HepG2 (cell line): ENCODE measurements at regions not wholly inside any gene's neighbourhood (a gene's known extent, or its start where the extent isn't known, plus 50 kb on each side); places are given as distances from the start of the nearest gene placed in this dataset.

Experiments
- ATAC-seq: fragments of 200-7000 bp; cut with Tn5 transposase; 3 replicates; pipeline ENCODE4 v1.9.1; 2020; ENCODE audit warnings: mild to moderate bottlenecking, moderate library complexity
- BruUV-seq: library from RNA; stranded (reverse); fragments of 400-500 nt; replicated peaks from 2 replicates; lab custom pipeline; 2021; lab: Mats Ljungman, UMichigan
- CTCF ChIA-PET: fragments of 300-600 bp; formaldehyde crosslinking; extraction: SDS; loops from one replicate; lab custom pipeline; 2021; ENCODE audit warnings: low total read pairs, inconsistent platforms, low intra/inter-chr PET ratio; lab: Yijun Ruan, JAX
- POLR2A ChIA-PET: fragments of 350-600 bp; sonication (Branson Sonifier 250); formaldehyde crosslinking; loops from one replicate; lab custom pipeline; 2020; ENCODE audit warnings: antibody characterized with exemption, inconsistent platforms; lab: Yijun Ruan, JAX
- DNase-seq: peaks from one replicate; pipeline ENCODE4 v3.0.0-alpha.2; 2015; ENCODE audit warnings: low spot score
- FAIRE-seq: peaks from 3 replicates; lab custom pipeline; 2011; peaks lifted over from hg19 to GRCh38; lab: Jason Lieb, UNC
- H2AFZ ChIP-seq: one replicate; pipeline ENCODE4 v1.6.1; 2011; ENCODE audit warnings: low read length, inconsistent platforms
- H3K27ac ChIP-seq: fragments of 300-600 bp; 3 replicates; pipeline ENCODE4 v1.8.0; 2011; ENCODE audit warnings: mixed run types, mild to moderate bottlenecking, mixed read lengths, low read length, inconsistent platforms; ENCODE audit not compliant: insufficient read depth; ENCODE audit errors: extremely low read length
- H3K27me3 ChIP-seq, 2 experiments: fragments of 200-600 bp in 1 of 2; 2 replicates in 1 of 2; 3 replicates in 1 of 2; pipeline versions ENCODE4 v1.6.0 to v1.8.0; 2011; ENCODE audit warnings: low read length in 2 of 2, mild to moderate bottlenecking in 2 of 2, moderate library complexity in 2 of 2, inconsistent platforms in 1 of 2; ENCODE audit not compliant: insufficient read depth in 2 of 2, control insufficient read depth in 1 of 2
- H3K36me3 ChIP-seq, 2 experiments: fragments of 200-600 bp in 1 of 2; replicated peaks in 1 of 2; 2 replicates in 1 of 2; 3 replicates in 1 of 2; pipeline versions ENCODE4 v1.5.1 to v1.8.0; 2011; ENCODE audit warnings: low read length in 2 of 2, inconsistent platforms in 1 of 2; ENCODE audit not compliant: insufficient read depth in 2 of 2, control insufficient read depth in 1 of 2
- H3K4me1 ChIP-seq: 2 replicates; pipeline ENCODE4 v1.5.1; 2012; ENCODE audit warnings: low read length, inconsistent platforms; ENCODE audit not compliant: insufficient read depth
- H3K4me2 ChIP-seq: 2 replicates; pipeline ENCODE4 v1.6.0; 2011; ENCODE audit warnings: low read depth, low read length, inconsistent platforms
- H3K4me3 ChIP-seq, 3 experiments: fragments of 200-600 bp in 1 of 3; sonication (generic), shearing (Covaris generic) in 1 of 3; replicated peaks in 1 of 3; 2 replicates each; pipeline ENCODE4 v1.5.1; 2011 to 2016; ENCODE audit warnings: low read length in 3 of 3, inconsistent platforms in 2 of 3, low read depth in 2 of 3, mild to moderate bottlenecking in 2 of 3, control low read depth in 1 of 3, mixed read lengths in 1 of 3; ENCODE audit not compliant: insufficient read depth in 1 of 3
- H3K79me2 ChIP-seq: one replicate; pipeline ENCODE4 v1.6.1; 2011; ENCODE audit warnings: low read length, inconsistent platforms; ENCODE audit not compliant: insufficient read depth
- H3K9ac ChIP-seq: 2 replicates; pipeline ENCODE4 v1.6.0; 2011; ENCODE audit warnings: mild to moderate bottlenecking, low read depth, low read length, inconsistent platforms; ENCODE audit not compliant: insufficient read depth
- H3K9me3 ChIP-seq: 2 replicates; pipeline ENCODE4 v1.5.1; 2012; ENCODE audit warnings: mild to moderate bottlenecking, low read length
- H4K20me1 ChIP-seq: 2 replicates; pipeline ENCODE4 v1.6.0; 2011; ENCODE audit warnings: inconsistent platforms, mild to moderate bottlenecking, low read length, moderate library complexity; ENCODE audit not compliant: insufficient read depth
- AHR ChIP-seq: IDR thresholded peaks from 2 replicates; pipeline ENCODE4 v1.6.1; 2018; ENCODE audit warnings: missing genetic modification reagents, missing compliant biosample characterization
- BCL6 ChIP-seq: IDR thresholded peaks from 2 replicates; pipeline ENCODE4 v1.6.1; 2016; ENCODE audit warnings: missing genetic modification reagents, missing compliant biosample characterization
- CREB3 ChIP-seq: sonication (generic); formaldehyde crosslinking; IDR thresholded peaks from 2 replicates; pipeline ENCODE4 v1.5.0; 2020; ENCODE audit warnings: missing genetic modification reagents
- CSRNP1 ChIP-seq: sonication (generic); formaldehyde crosslinking; IDR thresholded peaks from 2 replicates; pipeline ENCODE4 v1.8.1; 2023; ENCODE audit warnings: mild to moderate bottlenecking, missing genetic modification reagents
- HNRNPK ChIP-seq: fragments of 200-400 bp; formaldehyde crosslinking; IDR thresholded peaks from 2 replicates; pipeline ENCODE4 v1.6.1; 2018; ENCODE audit warnings: low read length, low read depth, moderate library complexity, mild to moderate bottlenecking; ENCODE audit not compliant: poor library complexity, severe bottlenecking
- MAZ ChIP-seq, 2 experiments: sonication (generic) in 1 of 2; formaldehyde crosslinking in 1 of 2; IDR thresholded peaks; 2 replicates each; pipeline versions ENCODE4 v1.5.0 to v1.6.1; 2012 to 2020; ENCODE audit warnings: low read depth in 2 of 2, mild to moderate bottlenecking in 2 of 2, borderline replicate concordance in 1 of 2, improper control_type of control experiment in 1 of 2, low read length in 1 of 2, missing genetic modification reagents in 1 of 2, moderate library complexity in 1 of 2
- MTA1 ChIP-seq: sonication (generic); formaldehyde crosslinking; IDR thresholded peaks from 2 replicates; pipeline ENCODE4 v1.4.0; 2020; ENCODE audit warnings: missing genetic modification reagents, mild to moderate bottlenecking, borderline replicate concordance
- NPAS2 ChIP-seq: sonication (generic); formaldehyde crosslinking; IDR thresholded peaks from 2 replicates; pipeline ENCODE4 v1.8.0; 2022; ENCODE audit warnings: mild to moderate bottlenecking, missing genetic modification reagents, borderline replicate concordance
- NR2F6 ChIP-seq, 2 experiments: IDR thresholded peaks; 2 replicates each; pipeline ENCODE4 v1.6.1; 2016; ENCODE audit warnings: antibody characterized with exemption in 1 of 2, mild to moderate bottlenecking in 1 of 2
- REL ChIP-seq: sonication (generic); formaldehyde crosslinking; conservative IDR thresholded peaks from 2 replicates; pipeline ENCODE4 v1.8.0; 2022; ENCODE audit warnings: mild to moderate bottlenecking, missing genetic modification reagents, moderate library complexity
- SUZ12 ChIP-seq: fragments of 150-350 bp; IDR thresholded peaks from 2 replicates; pipeline ENCODE4 v1.6.1; 2014; ENCODE audit warnings: low read depth, low read length
- TARDBP ChIP-seq: sonication (generic); formaldehyde crosslinking; IDR thresholded peaks from 2 replicates; pipeline ENCODE4 v1.8.0; 2022; ENCODE audit warnings: mild to moderate bottlenecking, missing genetic modification reagents
- ZNF18 ChIP-seq: sonication (generic); formaldehyde crosslinking; IDR thresholded peaks from 2 replicates; pipeline ENCODE4 v1.8.0; 2022; ENCODE audit warnings: mild to moderate bottlenecking, missing genetic modification reagents; ENCODE audit not compliant: insufficient replicate concordance
- ZNF75D ChIP-seq: sonication (generic); formaldehyde crosslinking; IDR thresholded peaks from 2 replicates; pipeline ENCODE4 v1.8.1; 2023; ENCODE audit warnings: missing genetic modification reagents, mild to moderate bottlenecking, borderline replicate concordance
- WGBS: methylation state at CpG from one replicate; pipeline ENCODE4 v1.1.6; 2017; ENCODE audit warnings: low lambda C conversion rate; 5-methylcytosine and 5-hydroxymethylcytosine counted together
- in situ Hi-C: cut with HindIII; loops from 2 replicates; pipeline ENCODE4 v1.10.0; 2017; ENCODE audit warnings: low pct_unique_long_range_greater_than_20kb; ENCODE audit not compliant: extremely low pct_ligation_motif_present
- intact Hi-C: fragments of 100-400 bp; cut with micrococcal nuclease; formaldehyde crosslinking; loops from one replicate; pipeline ENCODE4 v1.10.0; 2022; ENCODE audit not compliant: unreplicated experiment

DNA sequence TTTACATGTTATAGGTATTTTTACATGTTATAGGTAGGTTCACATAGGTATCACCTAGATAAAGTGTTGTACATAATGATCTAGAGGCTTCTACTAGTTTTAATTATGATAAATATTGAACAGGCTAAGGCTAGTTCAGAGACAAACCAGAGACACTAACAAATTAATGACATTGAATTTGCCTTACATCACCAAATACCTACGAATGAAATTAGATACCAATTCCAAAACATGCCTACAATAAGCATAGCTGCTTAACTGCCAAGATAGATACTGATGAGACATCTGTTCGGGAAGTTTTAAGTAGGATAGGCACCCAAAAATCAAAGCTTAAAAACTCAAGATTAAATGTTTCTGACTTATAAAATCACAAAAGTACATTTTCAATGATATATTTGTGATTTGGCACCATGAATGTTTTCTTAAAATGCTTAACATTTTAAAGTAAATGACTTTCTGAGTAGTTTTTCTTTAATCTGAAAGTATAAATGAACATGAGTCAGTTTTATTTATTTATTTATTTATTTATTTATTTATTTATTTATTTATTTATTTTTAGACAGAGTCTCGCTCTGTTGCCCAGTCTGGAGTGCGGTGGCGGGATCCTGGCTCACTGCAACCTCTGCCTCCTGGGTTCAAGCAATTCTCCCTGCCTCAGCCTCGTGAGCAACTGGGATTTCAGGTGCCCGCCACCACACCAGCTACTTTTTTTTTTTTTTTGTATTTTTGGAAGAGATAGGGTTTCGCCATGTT is 703.1 kb upstream of the ARRDC3 start:
- no peak for FAIRE-seq

More for the DNA sequence above, 703.1 kb upstream of the ARRDC3 start:
- 47% methylated on average over 8 of the region's 8 CpGs for WGBS
- Histone ChIP-seq H3K9me3 (no peaks in the 10 kb centered on the region), H2AFZ (no peak overlapping the region), H3K4me1 (no peaks in the 10 kb centered on the region), H3K27ac (no peak overlapping the region), H3K4me2 (no peak overlapping the region), H3K4me3 (no peak overlapping the region), H3K9ac (no peak overlapping the region), H3K79me2 (no peaks in the 10 kb centered on the region), H4K20me1 (no peaks in the 10 kb centered on the region)
- no TSS peak for BruUV-seq
- no peak for ATAC-seq
- ChIA-PET POLR2A (no interaction called here), CTCF (no interaction called here)
- in situ Hi-C loops, result no loop called here
- intact Hi-C loops, result no loop called here
- no peak for DNase-seq
- TF ChIP-seq HNRNPK (no peak), AHR (no peak), ZNF18 (CRISPR knock-in tag) (no peak), MAZ (IDR thresholded peaks at IDR 0.05; ENCODE audit: borderline replicate concordance, low read depth, low read length) (no peak), MAZ (CRISPR knock-in tag; IDR thresholded peaks at IDR 0.05; ENCODE audit: low read depth) (no peak), REL (no peak), CSRNP1 (CRISPR knock-in tag) (no peak), MTA1 (no peak), NR2F6 (IDR thresholded peaks at IDR 0.05) (no peak), NR2F6 (CRISPR knock-in tag; IDR thresholded peaks at IDR 0.05) (no peak), SUZ12 (no peak), NPAS2 (CRISPR knock-in tag) (no peak), TARDBP (CRISPR knock-in tag) (no peak), BCL6 (CRISPR knock-in tag) (no peak), ZNF75D (CRISPR knock-in tag) (no peak), CREB3 (CRISPR knock-in tag) (no peak)
- TF ChIP-seq, all 625 proteins: peak for 0
- no peaks in the 10 kb centered on the region; a peak in 1 of 5 replicates for H3K27me3 ChIP-seq
- no peaks in the 10 kb centered on the region for H3K36me3 ChIP-seq
